HCT116 (cell line): ENCODE measurements at regions not wholly inside any gene's neighbourhood (a gene's known extent, or its start where the extent isn't known, plus 50 kb on each side); places are given as distances from the start of the nearest gene placed in this dataset.

Source experiments
- ATAC-seq: fragments of 200-7000 bp; cut with Tn5 transposase; 2 replicates; pipeline ENCODE4 v1.9.1; 2020; ENCODE audit warnings: mild to moderate bottlenecking, moderate library complexity
- BruUV-seq: library from RNA; stranded (reverse); fragments of 400-500 nt; replicated peaks from 2 replicates; lab custom pipeline; 2021; lab: Mats Ljungman, UMichigan
- CTCF ChIA-PET: fragments of 300-600 bp; sonication (Branson Sonifier 250); formaldehyde crosslinking; loops from one replicate; lab custom pipeline; 2021; ENCODE audit warnings: antibody characterized with exemption; lab: Charles Lee
- POLR2A ChIA-PET: fragments of 300-600, 350-600 bp; sonication (Branson Sonifier 250); formaldehyde crosslinking; loops from one replicate; lab custom pipeline; 2021; ENCODE audit warnings: antibody characterized with exemption; lab: Charles Lee
- RAD21 ChIA-PET, 2 experiments: fragments of 300-600 bp; sonication (Branson Sonifier 250); formaldehyde crosslinking; loops; one replicate each; lab custom pipeline; 2023; ENCODE audit warnings: low total read pairs in 2 of 2; ENCODE audit not compliant: uncharacterized antibody in 2 of 2, unreplicated experiment in 2 of 2, low non-redundant PET in 1 of 2; lab: Charles Lee
- DNase-seq: peaks from one replicate; pipeline ENCODE4 v3.0.0-alpha.2; 2010; ENCODE audit warnings: low read depth, low spot score
- H2AFZ ChIP-seq: fragments of 200-600 bp; shearing (Covaris generic), sonication (generic); 2 replicates; pipeline ENCODE4 v1.6.1; 2017; ENCODE audit warnings: low read depth, mixed run types, mixed read lengths, antibody characterized with exemption, low read length; ENCODE audit not compliant: poor library complexity, severe bottlenecking
- H3K27ac ChIP-seq: 2 replicates; pipeline ENCODE4 v1.5.1; 2012; ENCODE audit warnings: low read depth, low read length
- H3K27me3 ChIP-seq: fragments of 200-600 bp; sonication (generic); 2 replicates; pipeline ENCODE4 v1.6.1; 2016; ENCODE audit warnings: mixed run types, low read length, mixed read lengths; ENCODE audit not compliant: insufficient read depth
- H3K36me3 ChIP-seq, 2 experiments: fragments of 200-500 bp in 1 of 2; fragments of 200-600 bp in 1 of 2; sonication (Bioruptor generic) in 1 of 2; sonication (generic) in 1 of 2; 2 replicates each; pipeline versions ENCODE4 v1.5.1 to v1.6.1; 2014 to 2016; ENCODE audit warnings: low read length in 2 of 2, inconsistent platforms in 1 of 2, mixed read lengths in 1 of 2, mixed run types in 1 of 2; ENCODE audit not compliant: insufficient read depth in 2 of 2, control insufficient read depth in 1 of 2
- H3K4me1 ChIP-seq, 2 experiments: fragments of 200-600 bp in 1 of 2; sonication (generic) in 1 of 2; 2 replicates each; pipeline versions ENCODE4 v1.5.1 to v1.6.1; 2012 to 2017; ENCODE audit warnings: low read length in 2 of 2, inconsistent platforms in 1 of 2, mild to moderate bottlenecking in 1 of 2, mixed read lengths in 1 of 2, mixed run types in 1 of 2, moderate library complexity in 1 of 2; ENCODE audit not compliant: insufficient read depth in 2 of 2, control insufficient read depth in 1 of 2
- H3K4me2 ChIP-seq: fragments of 200-600 bp; sonication (generic); 2 replicates; pipeline ENCODE4 v1.6.1; 2017; ENCODE audit warnings: mixed run types, low read length, mixed read lengths
- H3K4me3 ChIP-seq, 2 experiments: fragments of 200-600 bp in 1 of 2; sonication (generic) in 1 of 2; replicated peaks in 1 of 2; 2 replicates each; pipeline ENCODE4 v1.5.1; 2011 to 2016; ENCODE audit warnings: low read length in 2 of 2, control low read depth in 1 of 2, low read depth in 1 of 2, mild to moderate bottlenecking in 1 of 2, mixed read lengths in 1 of 2, mixed run types in 1 of 2
- H3K79me2 ChIP-seq: fragments of 200-600 bp; sonication (generic); 2 replicates; pipeline ENCODE4 v1.6.1; 2017; ENCODE audit warnings: mild to moderate bottlenecking, mixed run types, low read length, moderate library complexity, mixed read lengths; ENCODE audit not compliant: insufficient read depth
- H3K9ac ChIP-seq: fragments of 200-600 bp; sonication (generic); 2 replicates; pipeline ENCODE4 v1.6.1; 2016; ENCODE audit warnings: low read length, mixed read lengths
- H3K9me2 ChIP-seq: fragments of 200-600 bp; sonication (generic), shearing (Covaris generic); 2 replicates; pipeline ENCODE4 v1.6.1; 2017; ENCODE audit warnings: mixed run types, mild to moderate bottlenecking, moderate library complexity; ENCODE audit not compliant: insufficient read depth
- H3K9me3 ChIP-seq, 2 experiments: fragments of 200-500 bp in 1 of 2; fragments of 200-600 bp in 1 of 2; sonication (Bioruptor generic) in 1 of 2; sonication (generic) in 1 of 2; 2 replicates each; pipeline ENCODE4 v1.6.1; 2014 to 2017; ENCODE audit warnings: low read length in 2 of 2, mixed read lengths in 2 of 2, inconsistent platforms in 1 of 2, low read depth in 1 of 2, mild to moderate bottlenecking in 1 of 2, mixed run types in 1 of 2, moderate library complexity in 1 of 2; ENCODE audit not compliant: control insufficient read depth in 1 of 2, insufficient read depth in 1 of 2
- H4K20me1 ChIP-seq: fragments of 200-600 bp; sonication (generic), shearing (Covaris generic); 2 replicates; pipeline ENCODE4 v1.6.1; 2017; ENCODE audit warnings: mixed run types, mild to moderate bottlenecking, moderate library complexity; ENCODE audit not compliant: insufficient read depth
- ELF1 ChIP-seq: IDR thresholded peaks from 2 replicates; pipeline ENCODE4 v1.6.1; 2012; ENCODE audit warnings: low read depth, borderline replicate concordance
- EZH2 ChIP-seq: fragments of 200-600 bp; sonication (generic); IDR thresholded peaks from 2 replicates; pipeline ENCODE4 v1.6.1; 2017; ENCODE audit warnings: antibody characterized with exemption, mixed run types
- RAD21 ChIP-seq: IDR thresholded peaks from 2 replicates; pipeline ENCODE4 v1.6.1; 2012; ENCODE audit warnings: low read depth, mild to moderate bottlenecking
- ZNF274 ChIP-seq: fragments of 200-500 bp; sonication (Bioruptor generic); IDR thresholded peaks from 2 replicates; pipeline ENCODE4 v1.6.1; 2014; ENCODE audit warnings: mild to moderate bottlenecking, low read depth, low read length, inconsistent platforms
- intact Hi-C: fragments of 100-400 bp; cut with micrococcal nuclease; formaldehyde crosslinking; loops from 2 replicates; pipeline ENCODE4 v1.10.0; 2022
- TF ChIP-seq, protein P1 (sequence below): IDR thresholded peaks from 2 replicates; pipeline ENCODE4 v1.6.1; 2011; ENCODE audit warnings: mild to moderate bottlenecking, low read length, moderate library complexity; ENCODE audit not compliant: insufficient replicate concordance; ENCODE audit errors: extremely low read depth
- TF ChIP-seq, protein P2 (sequence below), 3 experiments: fragments of 200-600 bp in 1 of 3; sonication (generic) in 1 of 3; IDR thresholded peaks in 2 of 3; conservative IDR thresholded peaks in 1 of 3; 2 replicates each; pipeline ENCODE4 v1.5.1; 2012 to 2017; ENCODE audit warnings: low read depth in 2 of 3, low read length in 2 of 3, antibody characterized with exemption in 1 of 3, borderline replicate concordance in 1 of 3, control low read depth in 1 of 3, mild to moderate bottlenecking in 1 of 3, mixed read lengths in 1 of 3, mixed run types in 1 of 3, moderate library complexity in 1 of 3; ENCODE audit not compliant: insufficient read depth in 1 of 3

DNA sequence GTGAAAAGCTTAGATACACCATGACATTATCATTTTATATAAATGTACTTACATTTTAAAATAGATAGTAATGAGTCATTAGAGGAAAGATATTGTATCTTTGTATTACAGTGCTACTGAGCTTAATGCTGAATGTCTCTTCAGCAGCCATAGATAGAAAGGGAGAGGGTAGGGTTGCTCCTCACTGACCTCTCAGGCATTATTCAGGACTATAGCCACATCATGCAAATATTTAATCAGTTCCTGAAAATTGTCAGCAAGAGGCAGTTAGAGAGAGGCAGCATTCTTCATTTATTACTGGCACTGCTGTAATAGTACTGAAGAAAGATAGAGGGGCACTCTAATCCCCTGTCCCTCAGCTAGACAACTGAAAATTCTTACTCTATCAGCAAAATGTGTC, 242.0 kb upstream of the TANK start:
- no peaks in the 10 kb centered on the region for H3K36me3 ChIP-seq
- intact Hi-C loops, result loop anchor here (2.0 kb wide), 2 partner anchors 489 to 565 kb away; no protein-coding TSS in a partner anchor
- no peaks in the 10 kb centered on the region for H3K27me3 ChIP-seq
- no peak for TF ChIP-seq ZNF274
- no peak for TF ChIP-seq EZH2
- no peak for TF ChIP-seq ELF1
- TF ChIP-seq, protein P1, sequence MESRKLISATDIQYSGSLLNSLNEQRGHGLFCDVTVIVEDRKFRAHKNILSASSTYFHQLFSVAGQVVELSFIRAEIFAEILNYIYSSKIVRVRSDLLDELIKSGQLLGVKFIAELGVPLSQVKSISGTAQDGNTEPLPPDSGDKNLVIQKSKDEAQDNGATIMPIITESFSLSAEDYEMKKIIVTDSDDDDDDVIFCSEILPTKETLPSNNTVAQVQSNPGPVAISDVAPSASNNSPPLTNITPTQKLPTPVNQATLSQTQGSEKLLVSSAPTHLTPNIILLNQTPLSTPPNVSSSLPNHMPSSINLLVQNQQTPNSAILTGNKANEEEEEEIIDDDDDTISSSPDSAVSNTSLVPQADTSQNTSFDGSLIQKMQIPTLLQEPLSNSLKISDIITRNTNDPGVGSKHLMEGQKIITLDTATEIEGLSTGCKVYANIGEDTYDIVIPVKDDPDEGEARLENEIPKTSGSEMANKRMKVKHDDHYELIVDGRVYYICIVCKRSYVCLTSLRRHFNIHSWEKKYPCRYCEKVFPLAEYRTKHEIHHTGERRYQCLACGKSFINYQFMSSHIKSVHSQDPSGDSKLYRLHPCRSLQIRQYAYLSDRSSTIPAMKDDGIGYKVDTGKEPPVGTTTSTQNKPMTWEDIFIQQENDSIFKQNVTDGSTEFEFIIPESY, result no peak
- RAD21 ChIA-PET, result interaction anchor here in 1 of 2 experiments (1.0 kb wide), 1 partner anchor 564 kb away, joined by 3 read pairs; no protein-coding TSS in a partner anchor
- H3K9me3 ChIP-seq, result no peaks in the 10 kb centered on the region
- no peaks in the 10 kb centered on the region for H3K9me2 ChIP-seq
- no TSS peak for BruUV-seq
- CTCF ChIA-PET, result interaction anchor here (1.0 to 1.2 kb wide), 8 partner anchors 9 to 808 kb away, joined by 3 to 6 read pairs (median 4); no protein-coding TSS in a partner anchor
- POLR2A ChIA-PET, result no interaction called here
- no peak overlapping the region for H3K4me2 ChIP-seq
- DNase-seq (no peak), ATAC-seq (no peak)
- no peaks in the 10 kb centered on the region for H3K4me1 ChIP-seq
- no peaks in the 10 kb centered on the region for H3K79me2 ChIP-seq
- H2AFZ ChIP-seq, result peak overlapping the region; percentile 4
- no peak overlapping the region for H3K9ac ChIP-seq
- H3K27ac ChIP-seq, result no peak overlapping the region
- no peaks in the 10 kb centered on the region for H4K20me1 ChIP-seq
- no peak overlapping the region for H3K4me3 ChIP-seq

DNA sequence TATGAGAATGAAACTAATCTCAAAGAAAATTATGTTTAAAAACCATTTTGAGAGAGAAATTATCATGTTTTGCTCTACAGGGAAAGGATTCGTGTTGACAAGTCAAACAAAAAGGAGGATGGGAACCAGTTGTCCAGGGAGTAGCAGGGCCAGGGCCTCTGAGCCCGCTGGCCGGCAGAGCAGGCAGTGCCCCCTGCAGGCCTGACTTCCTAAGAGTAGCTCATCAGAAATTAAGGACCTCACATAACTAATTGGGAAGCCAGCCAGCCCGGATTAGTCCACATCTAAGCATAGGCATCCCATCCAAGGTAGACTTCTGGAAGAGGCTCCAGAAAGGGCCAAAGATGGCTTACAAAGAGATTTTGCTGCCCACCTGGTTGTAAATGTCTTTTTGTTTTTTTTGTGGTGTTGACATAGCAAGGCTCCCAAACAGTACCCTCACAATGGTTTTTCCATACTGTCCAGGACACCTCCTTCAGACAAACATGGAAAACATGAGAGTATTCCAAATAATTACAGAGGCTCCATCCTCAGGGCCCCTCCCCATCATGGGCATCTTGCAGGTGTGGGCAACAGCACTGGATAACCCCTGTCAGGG, 241.2 kb upstream of the TANK start:
- DNase-seq, result peak; percentile 21
- no peaks in the 10 kb centered on the region for H3K9me2 ChIP-seq
- no peak overlapping the region for H3K27ac ChIP-seq
- RAD21 ChIA-PET, result interaction anchor here in 1 of 2 experiments (0.6 to 1.0 kb wide), 2 partner anchors 565 to 738 kb away, joined by 3 read pairs; no protein-coding TSS in a partner anchor
- TF ChIP-seq RAD21, result peak; percentile 81
- TF ChIP-seq EZH2, result no peak
- TF ChIP-seq, protein P2, sequence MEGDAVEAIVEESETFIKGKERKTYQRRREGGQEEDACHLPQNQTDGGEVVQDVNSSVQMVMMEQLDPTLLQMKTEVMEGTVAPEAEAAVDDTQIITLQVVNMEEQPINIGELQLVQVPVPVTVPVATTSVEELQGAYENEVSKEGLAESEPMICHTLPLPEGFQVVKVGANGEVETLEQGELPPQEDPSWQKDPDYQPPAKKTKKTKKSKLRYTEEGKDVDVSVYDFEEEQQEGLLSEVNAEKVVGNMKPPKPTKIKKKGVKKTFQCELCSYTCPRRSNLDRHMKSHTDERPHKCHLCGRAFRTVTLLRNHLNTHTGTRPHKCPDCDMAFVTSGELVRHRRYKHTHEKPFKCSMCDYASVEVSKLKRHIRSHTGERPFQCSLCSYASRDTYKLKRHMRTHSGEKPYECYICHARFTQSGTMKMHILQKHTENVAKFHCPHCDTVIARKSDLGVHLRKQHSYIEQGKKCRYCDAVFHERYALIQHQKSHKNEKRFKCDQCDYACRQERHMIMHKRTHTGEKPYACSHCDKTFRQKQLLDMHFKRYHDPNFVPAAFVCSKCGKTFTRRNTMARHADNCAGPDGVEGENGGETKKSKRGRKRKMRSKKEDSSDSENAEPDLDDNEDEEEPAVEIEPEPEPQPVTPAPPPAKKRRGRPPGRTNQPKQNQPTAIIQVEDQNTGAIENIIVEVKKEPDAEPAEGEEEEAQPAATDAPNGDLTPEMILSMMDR (IDR thresholded peaks at IDR 0.05 in 2 of 3, conservative IDR thresholded peaks at IDR 0.05 in 1 of 3; ENCODE audit: borderline replicate concordance in 1 of 3, insufficient read depth in 1 of 3, low read depth in 2 of 3, low read length in 2 of 3), result peak; percentile 60 to 68 (median 65)
- H4K20me1 ChIP-seq, result no peaks in the 10 kb centered on the region
- no peaks in the 10 kb centered on the region for H3K27me3 ChIP-seq
- intact Hi-C loops, result loop anchor here (1.0 to 2.0 kb wide), 3 partner anchors 490 to 595 kb away; no protein-coding TSS in a partner anchor
- BruUV-seq, result no TSS peak
- no peaks in the 10 kb centered on the region for H3K9me3 ChIP-seq
- H3K79me2 ChIP-seq, result no peaks in the 10 kb centered on the region
- no peak overlapping the region for H3K9ac ChIP-seq
- ATAC-seq, result peak; percentile 87
- no peaks in the 10 kb centered on the region for H3K4me1 ChIP-seq
- CTCF ChIA-PET, result interaction anchor here (0.5 to 1.2 kb wide), 12 partner anchors 8 to 809 kb away, joined by 3 to 6 read pairs (median 3); no protein-coding TSS in a partner anchor
- H3K4me2 ChIP-seq, result no peak overlapping the region
- POLR2A ChIA-PET, result interaction anchor here (0.6 kb wide), 1 partner anchor 253 kb away, joined by 3 read pairs; no protein-coding TSS in a partner anchor
- H2AFZ ChIP-seq, result no peak overlapping the region
- no peak overlapping the region for H3K4me3 ChIP-seq
- no peaks in the 10 kb centered on the region for H3K36me3 ChIP-seq
